ENCODE measurements at regions not wholly inside any gene's neighbourhood (a gene's known extent, or its start where the extent isn't known, plus 50 kb on each side); places are given as distances from the start of the nearest gene placed in this dataset.
"Not testable (repeated sequence)": the region's sequence is repeated elsewhere in the genome, so short reads cannot be mapped to it uniquely, and the experiment has no call there.

DNA sequence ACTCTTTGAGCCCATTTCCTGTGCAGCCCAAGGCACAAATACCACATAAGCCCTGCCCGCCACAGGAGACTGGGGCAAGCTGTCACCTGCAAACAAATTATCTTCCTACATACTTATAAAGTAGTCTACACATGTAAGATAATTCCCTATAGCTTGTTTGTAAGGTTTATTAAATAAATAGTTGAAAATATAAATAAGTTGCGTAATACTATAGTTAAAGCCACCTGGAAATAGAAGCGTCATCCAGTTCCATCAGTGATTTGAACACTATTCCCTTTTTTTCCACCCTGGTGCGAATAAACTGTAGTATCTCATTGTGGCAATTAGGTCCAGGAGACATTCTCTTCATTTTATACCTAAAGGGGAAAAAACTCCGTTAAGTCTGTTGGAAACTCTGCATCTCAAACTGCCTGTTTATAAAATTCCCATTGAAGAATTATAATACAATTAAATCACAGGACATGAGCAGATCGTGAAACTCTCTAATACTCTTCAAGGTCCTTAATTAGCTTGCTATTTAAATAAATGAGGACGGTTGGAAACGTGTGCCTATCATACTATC, 66.7 kb upstream of the CCT8L2 start:
- not testable (repeated sequence) for DNase-seq

DNA sequence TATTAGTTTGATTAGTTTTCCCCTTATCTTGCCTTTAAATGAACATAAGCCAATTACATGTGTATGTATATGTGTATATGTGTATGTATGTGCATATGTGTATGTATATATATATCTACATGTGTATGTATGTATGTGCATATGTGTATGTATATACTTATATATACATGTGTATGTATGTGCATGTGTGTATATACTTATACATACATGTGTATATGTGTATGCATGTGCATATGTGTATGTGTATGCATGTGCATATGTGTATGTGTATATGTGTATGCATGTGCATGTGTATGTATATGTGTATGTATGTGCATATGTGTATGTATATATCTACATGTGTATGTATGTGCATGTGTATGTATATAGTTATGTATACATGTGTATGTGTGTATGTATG, 65.5 kb upstream of the CCT8L2 start:
- no peak for DNase-seq

DNA sequence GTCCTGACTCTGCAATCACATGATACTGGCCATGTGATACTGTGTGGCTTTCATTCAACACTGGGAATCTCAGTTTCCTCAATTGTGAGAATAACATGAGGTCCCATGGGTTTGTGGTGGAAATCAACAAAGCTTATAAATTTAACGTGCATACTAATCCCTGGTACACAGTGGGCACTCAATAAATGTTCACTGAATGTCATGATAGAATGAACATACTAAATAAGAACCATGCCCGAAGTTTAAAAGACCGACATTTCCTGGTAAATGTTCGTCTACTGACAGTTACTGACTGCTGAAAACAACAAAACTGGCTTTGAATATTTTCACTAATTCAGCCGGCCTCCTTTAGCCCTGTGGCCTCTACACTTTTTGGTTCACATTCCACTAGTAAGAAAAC, 62.3 kb upstream of the CCT8L2 start:
- DNase-seq: peak in 1 of 2 donors; percentile 21

DNA sequence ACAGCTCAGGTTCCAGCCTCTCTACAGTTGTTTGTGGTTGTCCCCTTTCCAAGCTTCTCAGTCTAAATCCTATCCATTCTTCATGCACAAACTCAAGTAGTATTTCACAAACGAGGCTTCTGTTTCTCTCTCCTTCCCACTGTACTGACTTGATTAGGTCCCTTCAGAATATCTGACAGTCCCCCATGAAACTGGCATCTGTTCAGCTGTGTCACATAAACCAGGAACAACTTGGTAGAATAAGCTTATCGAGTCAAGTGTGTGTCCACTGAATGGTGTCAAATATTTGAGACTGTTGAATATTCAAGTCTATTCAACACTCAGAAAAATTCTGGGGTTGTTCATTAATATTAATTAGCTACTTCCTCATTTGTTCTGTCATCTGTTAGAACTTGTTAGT, 61.7 kb upstream of the CCT8L2 start:
- DNase-seq: not testable (repeated sequence)

DNA sequence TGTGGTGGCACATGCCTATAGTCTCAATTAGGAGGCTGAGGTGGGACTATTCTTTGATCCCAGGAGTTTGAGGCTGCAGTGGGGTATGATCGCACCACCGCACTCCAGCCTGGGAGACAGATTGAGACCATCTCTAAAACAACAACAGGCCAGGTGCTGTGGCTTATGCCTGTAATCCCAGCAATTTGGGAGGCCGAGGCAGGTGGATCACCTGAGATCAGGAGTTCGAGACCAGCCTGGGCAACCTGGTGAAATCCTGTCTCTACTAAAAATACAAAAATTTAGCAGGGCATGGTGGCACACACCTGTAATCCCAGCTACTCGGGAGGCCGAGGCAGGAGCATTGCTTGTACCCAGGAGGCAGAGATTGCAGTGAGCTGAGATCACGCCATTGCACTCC, 60.6 kb upstream of the CCT8L2 start:
- not testable (repeated sequence) for DNase-seq

DNA sequence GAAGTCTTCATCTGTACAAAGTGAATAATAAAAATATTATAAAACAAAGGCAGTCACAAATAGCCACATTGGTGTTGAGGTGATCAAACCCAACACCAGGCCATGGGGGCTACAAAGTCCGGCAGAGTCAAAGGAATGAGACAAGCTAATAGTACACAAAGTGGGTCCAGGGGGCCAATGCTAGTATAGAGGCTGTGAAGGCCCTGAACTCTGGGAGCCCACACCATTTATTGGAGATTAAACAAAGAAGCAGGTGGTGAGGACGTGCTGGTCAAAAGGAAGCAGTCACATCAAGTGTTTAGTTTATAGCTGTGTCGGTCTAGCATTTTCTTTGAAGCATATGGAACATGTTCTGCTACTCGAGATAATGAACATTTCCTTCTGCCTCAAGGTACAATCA, 58.6 kb upstream of the CCT8L2 start:
- DNase-seq: no peak

Measured in inflammatory macrophage treated with lipopolysaccharide for 1 hour (primary cell).